Activated T-helper 1 cell treated with anti-CD3 and anti-CD28 coated beads, Interleukin-12 subunit alpha, Interleukin-12 subunit beta, Interleukin-2, Interleukin-4 antibody, amounts not matched to agents 30 ng/mL and 10 ng/mL and 1 ng/mL, durations not matched to agents 14 hours and 24 hours and 36 hours (primary cell): ENCODE measurements at regions not wholly inside any gene's neighbourhood (a gene's known extent, or its start where the extent isn't known, plus 50 kb on each side); places are given as distances from the start of the nearest gene placed in this dataset.
"Not testable (repeated sequence)": the region's sequence is repeated elsewhere in the genome, so short reads cannot be mapped to it uniquely, and the experiment has no call there.

ENCODE experiments used
- DNase-seq: peaks from one replicate; pipeline ENCODE4 v3.0.0; 2021; ENCODE audit warnings: low spot score
- H3K27ac Mint-ChIP-seq: one replicate; pipeline ENCODE4 v1.8.0; 2021; ENCODE audit warnings: mild to moderate bottlenecking, mixed read lengths
- H3K27me3 Mint-ChIP-seq: one replicate; pipeline ENCODE4 v1.8.0; 2022; ENCODE audit warnings: mild to moderate bottlenecking, moderate library complexity, mixed read lengths; ENCODE audit not compliant: insufficient read depth
- H3K36me3 Mint-ChIP-seq: one replicate; pipeline ENCODE4 v1.8.0; 2021; ENCODE audit warnings: low read depth, mixed read lengths
- H3K4me1 Mint-ChIP-seq: one replicate; pipeline ENCODE4 v1.8.0; 2021; ENCODE audit warnings: low read depth, mixed read lengths
- H3K4me3 Mint-ChIP-seq: one replicate; pipeline ENCODE4 v1.8.0; 2021; ENCODE audit warnings: mild to moderate bottlenecking, moderate library complexity, mixed read lengths
- H3K9me3 Mint-ChIP-seq: one replicate; pipeline ENCODE4 v1.8.0; 2021; ENCODE audit warnings: mixed read lengths
- intact Hi-C: fragments of 100-400 bp; cut with micrococcal nuclease; formaldehyde crosslinking; loops from one replicate; pipeline ENCODE4 v1.15.1; 2024

- intact Hi-C loops = no loop called here
- no peak for DNase-seq
- no peaks in the 10 kb centered on the region for H3K9me3 Mint-ChIP-seq
- H3K27ac Mint-ChIP-seq = no peak overlapping the region
- peaks cover 3% of the 10 kb centered on the region for H3K4me1 Mint-ChIP-seq
- H3K27me3 Mint-ChIP-seq = peaks cover 25% of the 10 kb centered on the region
- no peaks in the 10 kb centered on the region for H3K36me3 Mint-ChIP-seq
- H3K4me3 Mint-ChIP-seq = no peak overlapping the region
Measured at GRCh38 chr6:27726619-27727023, 185.6 kb downstream of the OR2B2 start.

GRCh38 chr6:27720607-27721580 lies 191.3 kb downstream of the OR2B2 start:
- intact Hi-C loops = loop anchor here (2.0 kb wide), 1 partner anchor 28 kb away; no protein-coding TSS in a partner anchor
- Mint-ChIP-seq H3K4me3 (no peak overlapping the region), H3K27ac (no peak overlapping the region), H3K4me1 (peaks cover 29% of the 10 kb centered on the region), H3K27me3 (peaks cover 11% of the 10 kb centered on the region), H3K9me3 (no peaks in the 10 kb centered on the region), H3K36me3 (peaks cover 2% of the 10 kb centered on the region)
- no peak for DNase-seq

GRCh38 chr6:27719039-27719438 lies 193.2 kb downstream of the OR2B2 start:
- DNase-seq, H3K36me3 Mint-ChIP-seq, H3K4me3 Mint-ChIP-seq, H3K9me3 Mint-ChIP-seq, H3K27me3 Mint-ChIP-seq, H3K27ac Mint-ChIP-seq, intact Hi-C loops: not testable (repeated sequence)
- H3K4me1 Mint-ChIP-seq = peaks cover 29% of the 10 kb centered on the region

- H3K36me3 Mint-ChIP-seq = peaks cover 19% of the 10 kb centered on the region
- H3K4me1 Mint-ChIP-seq = peaks cover 9% of the 10 kb centered on the region
- no peaks in the 10 kb centered on the region for H3K27me3 Mint-ChIP-seq
- H3K4me3 Mint-ChIP-seq = no peak overlapping the region
- intact Hi-C loops = no loop called here
- H3K27ac Mint-ChIP-seq = no peak overlapping the region
- H3K9me3 Mint-ChIP-seq = no peaks in the 10 kb centered on the region
- DNase-seq = no peak
Measured at GRCh38 chr6:27706431-27706830, 205.8 kb downstream of the OR2B2 start.

- no peak for DNase-seq
- intact Hi-C loops = no loop called here
- Mint-ChIP-seq H3K27me3 (no peaks in the 10 kb centered on the region), H3K4me3 (no peak overlapping the region), H3K9me3 (peaks cover 5% of the 10 kb centered on the region), H3K27ac (no peak overlapping the region), H3K36me3 (peaks cover 20% of the 10 kb centered on the region), H3K4me1 (peaks cover 26% of the 10 kb centered on the region)
Measured at GRCh38 chr6:27700337-27700736, 211.9 kb downstream of the OR2B2 start.

- intact Hi-C loops = no loop called here
- Mint-ChIP-seq H3K4me3 (peak overlapping the region; percentile 96), H3K27ac (peak overlapping the region; percentile 82), H3K4me1 (peaks cover 33% of the 10 kb centered on the region), H3K36me3 (peaks cover 8% of the 10 kb centered on the region), H3K9me3 (peaks cover 5% of the 10 kb centered on the region), H3K27me3 (peaks cover 6% of the 10 kb centered on the region)
- no peak for DNase-seq
Measured at GRCh38 chr6:27694547-27694874, 217.7 kb downstream of the OR2B2 start.

- intact Hi-C loops = loop anchor here (2.0 kb wide), 1 partner anchor 27 kb away; no protein-coding TSS in a partner anchor
- H3K9me3 Mint-ChIP-seq = peaks cover 5% of the 10 kb centered on the region
- H3K4me3 Mint-ChIP-seq = peak overlapping the region; percentile 96
- H3K4me1 Mint-ChIP-seq = peaks cover 30% of the 10 kb centered on the region
- no peak for DNase-seq
- H3K27me3 Mint-ChIP-seq = peaks cover 9% of the 10 kb centered on the region
- H3K27ac Mint-ChIP-seq = peak overlapping the region; percentile 82
- peaks cover 8% of the 10 kb centered on the region for H3K36me3 Mint-ChIP-seq
Measured at GRCh38 chr6:27693766-27694546, 218.2 kb downstream of the OR2B2 start.

- Mint-ChIP-seq H3K27me3 (peaks cover 12% of the 10 kb centered on the region), H3K4me1 (peaks cover 44% of the 10 kb centered on the region)
- intact Hi-C loops = loop anchor here (2.0 kb wide), 1 partner anchor 29 kb away; no protein-coding TSS in a partner anchor
- H3K4me3 Mint-ChIP-seq, H3K27ac Mint-ChIP-seq, H3K36me3 Mint-ChIP-seq, DNase-seq, H3K9me3 Mint-ChIP-seq: not testable (repeated sequence)
Measured at GRCh38 chr6:27692133-27692532, 219.2 kb upstream of the ZNF184 start.

GRCh38 chr6:27688014-27688586 lies 215.2 kb upstream of the ZNF184 start:
- Mint-ChIP-seq H3K36me3 (no peaks in the 10 kb centered on the region), H3K27ac (peak overlapping the region; percentile 91), H3K4me3 (peak overlapping the region; percentile 88), H3K27me3 (peaks cover 20% of the 10 kb centered on the region), H3K4me1 (peaks cover 26% of the 10 kb centered on the region), H3K9me3 (no peaks in the 10 kb centered on the region)
- intact Hi-C loops = loop anchor here (1.0 to 5.0 kb wide), 10 partner anchors 50 to 1356 kb away; partner anchors contain the start of gene POM121L2
- peak; percentile 72 for DNase-seq

- Mint-ChIP-seq H3K4me3 (peak overlapping the region; percentile 88), H3K27ac (peak overlapping the region; percentile 91), H3K4me1 (peaks cover 26% of the 10 kb centered on the region), H3K27me3 (peaks cover 24% of the 10 kb centered on the region), H3K9me3 (no peaks in the 10 kb centered on the region), H3K36me3 (no peaks in the 10 kb centered on the region)
- intact Hi-C loops = loop anchor here (1.0 to 5.0 kb wide), 13 partner anchors 51 to 1355 kb away; partner anchors contain the start of gene POM121L2
- peak; percentile 74 for DNase-seq
Measured at GRCh38 chr6:27687154-27688013, 214.5 kb upstream of the ZNF184 start.

- Mint-ChIP-seq H3K27ac (no peak overlapping the region), H3K9me3 (peaks cover 4% of the 10 kb centered on the region), H3K36me3 (no peaks in the 10 kb centered on the region), H3K4me1 (peaks cover 25% of the 10 kb centered on the region), H3K4me3 (no peak overlapping the region), H3K27me3 (peaks cover 39% of the 10 kb centered on the region)
- DNase-seq = no peak
- intact Hi-C loops = loop anchor here (2.0 to 5.0 kb wide), 6 partner anchors 16 to 1353 kb away; no protein-coding TSS in a partner anchor
Measured at GRCh38 chr6:27685279-27685678, 212.4 kb upstream of the ZNF184 start.
